Embryonic facial prominence (tissue), 1 donor: ENCODE measurements at regions not wholly inside any gene's neighbourhood (a gene's known extent, or its start where the extent isn't known, plus 50 kb on each side); places are given as distances from the start of the nearest gene placed in this dataset.

Source experiments
- DNase-seq: peaks from one replicate; pipeline ENCODE4 v3.0.0-alpha.2; 2016; ENCODE audit errors: extremely low spot score

- DNase-seq: no peak
Measured at GRCh38 chr12:102534899-102535298, 54.5 kb upstream of the IGF1 start.

GRCh38 chr12:102533483-102534215 lies 53.3 kb upstream of the IGF1 start:
- no peak for DNase-seq
